ENCODE measurements at regions not wholly inside any gene's neighbourhood (a gene's known extent, or its start where the extent isn't known, plus 50 kb on each side); places are given as distances from the start of the nearest gene placed in this dataset.

- intact Hi-C loops (cut with micrococcal nuclease; ENCODE audit: unreplicated experiment): no loop called here
- no peak overlapping the region for H2AFZ ChIP-seq
- no peaks in the 10 kb centered on the region for H3K79me2 ChIP-seq (ENCODE audit: low read depth)
- no peak overlapping the region for H3K27ac ChIP-seq
- no peaks in the 10 kb centered on the region for H3K9me3 ChIP-seq (ENCODE audit: insufficient read depth, low read depth)
- no peaks in the 10 kb centered on the region for H4K20me1 ChIP-seq (ENCODE audit: insufficient read depth)
- DNase-seq: no peak
- no peak overlapping the region for H3K4me2 ChIP-seq
- no peaks in the 10 kb centered on the region for H3F3A ChIP-seq (ENCODE audit: insufficient read depth, low read depth)
- ChIA-PET POLR2A (ENCODE audit: unreplicated experiment) (no interaction called here), CTCF (no interaction called here)
- no peaks in the 10 kb centered on the region; the same call in 1 of the 2 replicates for H3K9me2 ChIP-seq (ENCODE audit: insufficient read depth)
- TF ChIP-seq CTCF (conservative IDR thresholded peaks at IDR 0.05): no peak
- no peak for TF ChIP-seq EZH2 (IDR thresholded peaks at IDR 0.05; ENCODE audit: low read depth)
- H3K27me3 ChIP-seq (ENCODE audit: insufficient read depth, low read depth): no peaks in the 10 kb centered on the region
- H3K36me3 ChIP-seq (ENCODE audit: low read depth): no peaks in the 10 kb centered on the region
- BruUV-seq (replicated peaks): no TSS peak
- no peak overlapping the region for H3K4me3 ChIP-seq
- no peaks in the 10 kb centered on the region for H3K4me1 ChIP-seq (replicated peaks; ENCODE audit: insufficient read depth)
Measured at GRCh38 chr12:97288531-97288930, 174.1 kb upstream of the RMST start.

GRCh38 chr12:97292588-97292987 is 170.0 kb upstream of the RMST start:
- TF ChIP-seq CTCF (conservative IDR thresholded peaks at IDR 0.05) (no peak), EZH2 (IDR thresholded peaks at IDR 0.05; ENCODE audit: low read depth) (no peak)

GRCh38 chr12:97293541-97293940 is 169.1 kb upstream of the RMST start:
- POLR2A ChIA-PET (ENCODE audit: unreplicated experiment): no interaction called here
- no peaks in the 10 kb centered on the region for H3F3A ChIP-seq (ENCODE audit: insufficient read depth, low read depth)
- no peaks in the 10 kb centered on the region for H3K9me3 ChIP-seq (ENCODE audit: insufficient read depth, low read depth)
- no peaks in the 10 kb centered on the region for H3K27me3 ChIP-seq (ENCODE audit: insufficient read depth, low read depth)
- CTCF ChIA-PET: no interaction called here
- BruUV-seq (replicated peaks): no TSS peak
- no peak for DNase-seq
- intact Hi-C loops (cut with micrococcal nuclease; ENCODE audit: unreplicated experiment): no loop called here
- H3K4me1 ChIP-seq (replicated peaks; ENCODE audit: insufficient read depth): no peaks in the 10 kb centered on the region
- H3K4me3 ChIP-seq: no peak overlapping the region
- TF ChIP-seq CTCF (conservative IDR thresholded peaks at IDR 0.05): no peak
- no peak for TF ChIP-seq EZH2 (IDR thresholded peaks at IDR 0.05; ENCODE audit: low read depth)
- H3K36me3 ChIP-seq (ENCODE audit: low read depth): no peaks in the 10 kb centered on the region
- no peaks in the 10 kb centered on the region for H3K9me2 ChIP-seq (ENCODE audit: insufficient read depth)
- H3K27ac ChIP-seq: no peak overlapping the region
- no peak overlapping the region for H3K4me2 ChIP-seq
- H4K20me1 ChIP-seq (ENCODE audit: insufficient read depth): no peaks in the 10 kb centered on the region
- no peak overlapping the region for H2AFZ ChIP-seq
- no peaks in the 10 kb centered on the region for H3K79me2 ChIP-seq (ENCODE audit: low read depth)

More at GRCh38 chr12:97292588-97292987, 170.0 kb upstream of the RMST start:
- H3K9me3 ChIP-seq (ENCODE audit: insufficient read depth, low read depth): no peaks in the 10 kb centered on the region
- no peaks in the 10 kb centered on the region for H4K20me1 ChIP-seq (ENCODE audit: insufficient read depth)
- no peak for DNase-seq
- H3K79me2 ChIP-seq (ENCODE audit: low read depth): no peaks in the 10 kb centered on the region
- no peak overlapping the region for H3K27ac ChIP-seq
- H3K4me3 ChIP-seq: no peak overlapping the region
- no TSS peak for BruUV-seq (replicated peaks)
- H3K4me1 ChIP-seq (replicated peaks; ENCODE audit: insufficient read depth): no peaks in the 10 kb centered on the region
- H2AFZ ChIP-seq: no peak overlapping the region
- H3K36me3 ChIP-seq (ENCODE audit: low read depth): no peaks in the 10 kb centered on the region
- ChIA-PET POLR2A (ENCODE audit: unreplicated experiment) (no interaction called here), CTCF (no interaction called here)
- no peaks in the 10 kb centered on the region for H3K27me3 ChIP-seq (ENCODE audit: insufficient read depth, low read depth)
- intact Hi-C loops (cut with micrococcal nuclease; ENCODE audit: unreplicated experiment): no loop called here
- no peaks in the 10 kb centered on the region for H3F3A ChIP-seq (ENCODE audit: insufficient read depth, low read depth)
- no peaks in the 10 kb centered on the region for H3K9me2 ChIP-seq (ENCODE audit: insufficient read depth)
- H3K4me2 ChIP-seq: no peak overlapping the region
